Hepatocyte (in vitro differentiated cells): ENCODE measurements at regions not wholly inside any gene's neighbourhood (a gene's known extent, or its start where the extent isn't known, plus 50 kb on each side); places are given as distances from the start of the nearest gene placed in this dataset.

Experiments used
- DNase-seq: peaks from one replicate; pipeline ENCODE4 v3.0.0-alpha.2; 2016; ENCODE audit warnings: low spot score
- H2AFZ ChIP-seq: fragments of 200-600 bp; sonication (generic); 2 replicates; pipeline ENCODE4 v1.6.0; 2016; ENCODE audit warnings: antibody characterized with exemption, mild to moderate bottlenecking
- H3K27ac ChIP-seq: fragments of 200-600 bp; sonication (generic); 2 replicates; pipeline ENCODE4 v1.5.1; 2016; ENCODE audit warnings: mild to moderate bottlenecking
- H3K27me3 ChIP-seq: fragments of 200-600 bp; sonication (generic); 2 replicates; pipeline ENCODE4 v1.6.1; 2016
- H3K36me3 ChIP-seq: fragments of 200-600 bp; sonication (generic); replicated peaks from 2 replicates; pipeline ENCODE4 v1.5.1; 2016; ENCODE audit warnings: low read depth; ENCODE audit not compliant: insufficient read depth
- H3K4me1 ChIP-seq: fragments of 200-600 bp; sonication (generic); 2 replicates; pipeline ENCODE4 v1.5.1; 2016; ENCODE audit warnings: mild to moderate bottlenecking, moderate library complexity; ENCODE audit not compliant: insufficient read depth
- H3K4me2 ChIP-seq: fragments of 200-600 bp; sonication (generic); 2 replicates; pipeline ENCODE4 v1.6.0; 2016
- H3K4me3 ChIP-seq: fragments of 200-600 bp; sonication (generic); 2 replicates; pipeline ENCODE4 v1.5.1; 2016; ENCODE audit warnings: mild to moderate bottlenecking
- H3K79me2 ChIP-seq: fragments of 200-600 bp; sonication (generic); 2 replicates; pipeline ENCODE4 v1.6.0; 2017; ENCODE audit warnings: mild to moderate bottlenecking
- H3K9me2 ChIP-seq: fragments of 200-600 bp; sonication (generic); replicated peaks from 2 replicates; pipeline ENCODE4 v1.6.0; 2017; ENCODE audit warnings: mild to moderate bottlenecking; ENCODE audit not compliant: insufficient read depth
- H3K9me3 ChIP-seq: fragments of 200-600 bp; sonication (generic); 2 replicates; pipeline ENCODE4 v1.5.1; 2016; ENCODE audit warnings: low read depth, mild to moderate bottlenecking
- H4K20me1 ChIP-seq: fragments of 200-600 bp; sonication (generic); 2 replicates; pipeline ENCODE4 v1.6.0; 2016; ENCODE audit warnings: mild to moderate bottlenecking; ENCODE audit not compliant: insufficient read depth, poor library complexity, severe bottlenecking
- EZH2 ChIP-seq: fragments of 200-600 bp; sonication (generic); IDR thresholded peaks from 2 replicates; pipeline ENCODE4 v1.6.1; 2016; ENCODE audit warnings: antibody characterized with exemption, mild to moderate bottlenecking, borderline replicate concordance
- EZH2phosphoT487 ChIP-seq: fragments of 200-600 bp; sonication (generic); IDR thresholded peaks from one replicate; pipeline ENCODE4 v1.6.1; 2018; ENCODE audit warnings: antibody characterized with exemption, mild to moderate bottlenecking, low read depth, moderate library complexity; ENCODE audit not compliant: unreplicated experiment, severe bottlenecking
- WGBS: methylation state at CpG from one replicate; pipeline ENCODE4 v1.1.6; 2016; ENCODE audit warnings: low lambda C conversion rate; ENCODE audit errors: missing lambda C conversion rate; 5-methylcytosine and 5-hydroxymethylcytosine counted together
- TF ChIP-seq, protein P1 (sequence below): fragments of 200-600 bp; sonication (generic); IDR thresholded peaks from 2 replicates; pipeline ENCODE4 v1.5.1; 2016; ENCODE audit warnings: antibody characterized with exemption, mild to moderate bottlenecking; ENCODE audit not compliant: poor library complexity

DNA sequence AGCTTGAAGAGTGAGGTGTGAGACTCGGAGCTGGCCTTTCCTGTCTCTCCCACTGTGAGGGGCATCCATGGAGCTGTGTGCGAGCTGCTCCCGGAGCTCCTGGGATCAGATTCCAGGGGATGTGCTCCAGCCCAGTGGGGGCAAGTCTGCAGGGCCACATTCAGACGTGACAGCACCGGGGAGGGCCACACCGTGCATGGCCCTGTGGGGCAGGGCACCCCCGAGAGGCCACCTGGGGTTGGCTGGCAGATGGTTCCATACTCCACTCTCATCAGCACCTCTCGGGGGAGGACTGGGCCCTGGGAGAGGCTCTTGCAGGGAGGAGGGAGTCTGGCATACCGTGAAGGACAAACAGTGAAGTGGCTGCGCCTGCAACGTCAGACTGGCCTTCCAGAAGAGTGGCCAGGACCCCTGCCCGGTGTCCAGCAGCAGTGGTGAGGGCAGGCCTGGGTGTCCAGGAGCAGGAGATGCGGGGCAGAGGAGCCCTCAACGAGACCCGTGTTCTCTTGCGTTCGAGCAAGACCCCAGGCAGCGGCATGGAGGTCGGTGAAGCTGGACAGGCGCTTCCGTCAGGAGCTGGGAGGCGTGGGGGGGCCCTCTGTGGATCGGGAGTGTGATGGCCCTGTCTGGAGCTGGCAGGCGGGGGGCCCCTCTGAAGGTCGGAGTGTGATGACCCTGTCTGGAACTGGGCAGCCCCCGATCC, 84.3 kb downstream of the ASB1 start:
- no peaks in the 10 kb centered on the region for H3K79me2 ChIP-seq
- WGBS, result 91% methylated on average over 26 of the region's 26 CpGs
- no peak overlapping the region for H3K4me2 ChIP-seq
- no peaks in the 10 kb centered on the region for H3K9me2 ChIP-seq
- H3K4me1 ChIP-seq, result peaks cover 5% of the 10 kb centered on the region
- no peaks in the 10 kb centered on the region for H3K27me3 ChIP-seq
- no peaks in the 10 kb centered on the region for H3K36me3 ChIP-seq
- H2AFZ ChIP-seq, result no peak overlapping the region
- H4K20me1 ChIP-seq, result no peaks in the 10 kb centered on the region
- no peak for DNase-seq
- H3K4me3 ChIP-seq, result no peak overlapping the region
- H3K27ac ChIP-seq, result no peak overlapping the region
- no peak for TF ChIP-seq EZH2phosphoT487
- no peak for TF ChIP-seq EZH2
- TF ChIP-seq, protein P1, sequence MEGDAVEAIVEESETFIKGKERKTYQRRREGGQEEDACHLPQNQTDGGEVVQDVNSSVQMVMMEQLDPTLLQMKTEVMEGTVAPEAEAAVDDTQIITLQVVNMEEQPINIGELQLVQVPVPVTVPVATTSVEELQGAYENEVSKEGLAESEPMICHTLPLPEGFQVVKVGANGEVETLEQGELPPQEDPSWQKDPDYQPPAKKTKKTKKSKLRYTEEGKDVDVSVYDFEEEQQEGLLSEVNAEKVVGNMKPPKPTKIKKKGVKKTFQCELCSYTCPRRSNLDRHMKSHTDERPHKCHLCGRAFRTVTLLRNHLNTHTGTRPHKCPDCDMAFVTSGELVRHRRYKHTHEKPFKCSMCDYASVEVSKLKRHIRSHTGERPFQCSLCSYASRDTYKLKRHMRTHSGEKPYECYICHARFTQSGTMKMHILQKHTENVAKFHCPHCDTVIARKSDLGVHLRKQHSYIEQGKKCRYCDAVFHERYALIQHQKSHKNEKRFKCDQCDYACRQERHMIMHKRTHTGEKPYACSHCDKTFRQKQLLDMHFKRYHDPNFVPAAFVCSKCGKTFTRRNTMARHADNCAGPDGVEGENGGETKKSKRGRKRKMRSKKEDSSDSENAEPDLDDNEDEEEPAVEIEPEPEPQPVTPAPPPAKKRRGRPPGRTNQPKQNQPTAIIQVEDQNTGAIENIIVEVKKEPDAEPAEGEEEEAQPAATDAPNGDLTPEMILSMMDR, result no peak
- no peaks in the 10 kb centered on the region for H3K9me3 ChIP-seq

DNA sequence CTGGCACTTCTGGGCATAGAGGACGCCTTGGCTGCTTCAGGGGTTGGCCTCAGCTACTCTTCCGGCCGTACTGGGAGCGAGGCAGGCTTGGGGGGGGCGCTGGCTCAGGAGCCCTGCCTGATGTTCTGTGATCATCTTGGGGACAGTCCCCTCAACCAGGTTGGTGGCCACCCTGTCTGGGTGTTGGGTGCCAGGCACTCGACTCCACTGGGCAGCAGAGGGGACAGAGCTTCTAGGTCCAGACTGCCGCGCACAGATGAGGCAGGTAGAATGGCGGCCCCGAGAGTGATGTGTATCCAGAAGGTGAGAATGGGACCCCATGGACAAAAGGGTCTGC, 84.9 kb downstream of the ASB1 start:
- Histone ChIP-seq H3K9me2 (no peaks in the 10 kb centered on the region), H3K4me2 (no peak overlapping the region), H3K36me3 (no peaks in the 10 kb centered on the region), H3K4me3 (no peak overlapping the region), H3K27ac (no peak overlapping the region), H3K9me3 (no peaks in the 10 kb centered on the region), H3K27me3 (no peaks in the 10 kb centered on the region), H3K79me2 (no peaks in the 10 kb centered on the region), H2AFZ (no peak overlapping the region), H3K4me1 (peaks cover 5% of the 10 kb centered on the region), H4K20me1 (no peaks in the 10 kb centered on the region)
- DNase-seq, result no peak
- TF ChIP-seq EZH2phosphoT487 (no peak), EZH2 (no peak)
- TF ChIP-seq, protein P1, result no peak
- WGBS, result 93% methylated on average over 10 of the region's 10 CpGs

DNA sequence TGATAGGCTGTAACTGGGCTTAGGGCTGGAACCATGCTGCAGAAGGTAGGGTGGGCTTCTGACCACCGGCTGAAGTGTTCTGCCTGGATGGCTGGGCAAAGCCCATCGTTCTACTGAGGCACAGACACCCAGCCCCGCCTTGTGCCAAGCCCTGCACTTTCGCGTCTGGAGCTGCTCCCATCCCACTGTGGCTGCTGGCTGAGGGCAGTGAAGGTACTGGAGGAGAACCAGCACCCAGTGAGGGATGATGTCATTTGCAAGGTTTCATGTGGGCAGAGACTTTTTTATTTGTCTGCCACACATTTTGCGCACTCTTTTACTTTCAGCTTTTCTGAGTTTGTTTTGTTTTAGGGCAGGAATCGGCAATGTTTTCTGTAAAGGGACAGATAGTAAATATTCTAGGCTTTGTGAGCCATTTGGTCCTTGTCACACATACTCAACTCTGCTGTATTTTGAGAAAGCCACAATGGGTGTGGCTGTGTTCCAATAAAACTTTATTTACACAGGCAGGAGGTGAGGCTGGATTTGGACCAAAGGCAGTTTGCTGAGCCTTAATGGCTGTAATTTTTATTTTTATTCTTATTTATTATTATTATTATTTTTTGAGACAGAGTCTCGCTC, 85.6 kb downstream of the ASB1 start:
- Histone ChIP-seq H3K4me3 (no peak overlapping the region), H4K20me1 (no peaks in the 10 kb centered on the region), H3K4me1 (peaks cover 5% of the 10 kb centered on the region), H2AFZ (no peak overlapping the region), H3K27ac (no peak overlapping the region), H3K9me3 (no peaks in the 10 kb centered on the region), H3K79me2 (no peaks in the 10 kb centered on the region), H3K4me2 (no peak overlapping the region), H3K9me2 (no peaks in the 10 kb centered on the region), H3K27me3 (no peaks in the 10 kb centered on the region), H3K36me3 (no peaks in the 10 kb centered on the region)
- TF ChIP-seq, protein P1, result no peak
- TF ChIP-seq EZH2 (no peak), EZH2phosphoT487 (no peak)
- 89% methylated on average over 8 of the region's 8 CpGs for WGBS
- DNase-seq, result no peak
